T-helper 2 cell (primary cell): ENCODE measurements at regions not wholly inside any gene's neighbourhood (a gene's known extent, or its start where the extent isn't known, plus 50 kb on each side); places are given as distances from the start of the nearest gene placed in this dataset.

ENCODE experiments used
- DNase-seq, 5 experiments: peaks; one replicate each; pipeline versions ENCODE4 v3.0.0 to v3.0.0-alpha.2; 2012 to 2022

DNA sequence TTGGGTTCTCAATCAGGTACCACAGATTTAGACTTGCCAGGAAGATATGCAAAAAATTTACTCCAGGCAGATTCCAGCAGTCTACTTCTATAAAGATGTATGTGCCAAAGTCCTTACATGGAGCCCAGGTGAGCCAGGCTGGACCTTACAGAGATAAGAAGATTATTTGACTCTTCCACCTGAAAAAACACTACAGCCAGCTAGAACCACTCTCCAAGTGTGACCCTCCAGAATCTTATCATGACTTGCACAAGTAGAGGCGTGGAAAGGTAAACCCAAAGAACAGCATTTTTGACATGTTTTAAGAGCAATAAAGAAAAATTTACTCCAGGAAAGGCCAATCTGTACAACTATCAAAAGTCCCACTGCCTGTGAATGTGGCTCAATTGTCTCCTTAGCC is 146.8 kb upstream of the DPT start:
- DNase-seq = no peak

DNA sequence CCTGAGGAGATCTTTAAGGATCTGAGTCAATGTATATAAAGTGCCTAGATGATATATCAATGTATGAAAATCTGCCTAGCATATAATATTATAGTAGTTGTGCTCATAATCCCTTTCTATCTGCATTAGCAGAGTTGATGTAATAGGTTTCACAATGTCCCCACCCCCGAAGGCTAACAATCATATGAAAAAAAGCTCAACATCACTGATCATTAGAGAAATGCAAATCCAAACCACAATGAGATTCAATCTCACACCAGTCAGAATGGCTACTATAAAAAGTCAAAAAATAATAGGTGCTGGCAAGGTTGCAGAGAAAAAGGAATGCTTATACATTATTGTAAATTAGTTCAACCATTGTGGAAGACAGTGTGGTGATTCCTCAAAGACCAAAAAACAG is 147.8 kb upstream of the DPT start:
- no peak for DNase-seq

DNA sequence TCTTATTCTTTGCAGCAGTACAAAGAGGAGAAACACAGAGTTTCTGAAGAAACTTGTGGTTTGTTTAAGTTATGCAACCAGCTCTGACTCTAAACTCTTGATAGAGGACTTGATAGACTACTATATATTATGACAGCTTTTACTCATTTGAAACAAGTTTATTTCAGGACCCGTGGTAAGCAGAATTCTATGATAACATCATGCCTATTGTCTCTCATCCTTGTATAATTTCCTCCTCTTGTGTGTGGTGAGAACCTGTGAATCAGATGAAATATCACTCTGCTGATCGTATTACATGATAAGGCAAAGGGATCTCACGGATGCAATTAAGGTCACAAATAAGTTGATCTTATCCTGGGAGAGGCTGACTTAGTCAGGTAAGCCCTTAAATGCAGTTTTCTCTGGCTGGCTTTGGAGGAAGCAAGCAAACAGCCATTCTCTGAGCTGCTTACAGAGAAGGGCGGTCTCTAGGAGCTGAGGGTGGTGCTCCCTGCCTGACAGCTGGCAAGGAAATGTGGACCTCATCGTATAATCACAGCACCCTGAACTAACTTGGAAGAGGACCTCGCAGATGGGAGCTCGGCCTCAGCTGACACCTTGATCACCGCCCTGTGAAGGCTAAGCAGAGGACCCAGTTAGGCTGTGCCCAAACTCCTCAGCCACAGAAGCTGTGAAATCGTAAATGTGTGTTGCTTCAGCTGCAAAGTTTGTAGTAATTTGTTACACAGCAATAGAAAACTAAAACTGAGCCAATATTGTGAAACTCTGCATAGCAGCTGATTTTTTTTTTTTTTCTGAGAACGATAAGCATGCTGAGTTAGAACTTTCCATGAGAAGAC is 151.1 kb upstream of the DPT start:
- DNase-seq = peak in 1 of 5 experiments; percentile 58

GRCh38 chr1:168881656-168882260 is 152.8 kb upstream of the DPT start:
- DNase-seq = no peak

GRCh38 chr1:168887381-168887780 is 158.4 kb upstream of the DPT start:
- DNase-seq = no peak

GRCh38 chr1:168888418-168888817 is 159.4 kb upstream of the DPT start:
- no peak for DNase-seq

- no peak for DNase-seq
These were observed 163.9 kb upstream of the DPT start for GRCh38 chr1:168892931-168893330.

GRCh38 chr1:168893359-168893801 is 164.4 kb upstream of the DPT start:
- no peak for DNase-seq

DNA sequence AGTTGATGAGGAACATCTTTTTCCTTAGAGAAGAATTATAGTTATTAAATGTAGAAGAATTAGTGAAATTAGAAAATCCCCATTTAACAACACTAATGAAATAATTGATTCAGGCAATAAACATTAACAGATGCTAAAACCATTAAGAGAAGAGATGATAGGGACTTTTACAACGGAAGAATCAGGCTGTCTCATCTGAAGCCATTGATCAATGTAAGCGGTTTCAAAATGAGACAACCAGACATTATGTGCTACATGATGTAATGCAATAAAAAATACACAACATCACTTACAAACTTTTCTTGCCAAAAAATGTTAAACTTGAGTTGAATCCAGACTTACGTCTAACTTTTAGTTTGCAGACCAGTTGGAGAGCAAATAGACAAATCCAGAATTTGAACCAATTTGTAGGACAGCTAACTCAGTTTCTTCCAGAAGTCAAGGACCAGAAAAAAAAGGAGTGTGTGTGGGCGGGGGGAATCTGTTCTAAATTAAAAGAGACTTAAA is 165.4 kb upstream of the DPT start:
- DNase-seq = no peak

DNA sequence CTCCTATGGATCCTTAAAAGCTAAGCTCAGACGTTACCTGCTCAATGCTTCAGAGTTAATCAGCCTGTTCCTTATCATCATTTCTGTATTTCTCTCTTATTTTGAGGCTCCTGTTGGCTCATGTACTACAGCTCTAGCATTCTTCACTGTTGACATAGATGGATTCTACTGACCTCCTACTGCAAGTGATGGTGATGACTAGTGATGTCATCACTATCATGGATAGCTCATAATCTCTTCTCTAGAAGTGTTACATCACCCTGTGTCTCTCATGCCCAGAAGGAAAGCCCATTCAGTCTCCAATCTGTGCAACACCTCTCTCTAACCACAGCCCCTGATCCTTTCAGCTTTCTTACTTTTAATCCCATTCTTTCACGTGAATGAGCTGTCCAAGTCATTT is 168.2 kb upstream of the DPT start:
- no peak for DNase-seq

GRCh38 chr1:168903237-168903830 is 174.3 kb upstream of the DPT start:
- DNase-seq = no peak

- DNase-seq = no peak
These were observed 176.6 kb upstream of the DPT start for GRCh38 chr1:168905633-168906032.

GRCh38 chr1:168906367-168906766 is 177.4 kb upstream of the DPT start:
- DNase-seq = no peak

DNA sequence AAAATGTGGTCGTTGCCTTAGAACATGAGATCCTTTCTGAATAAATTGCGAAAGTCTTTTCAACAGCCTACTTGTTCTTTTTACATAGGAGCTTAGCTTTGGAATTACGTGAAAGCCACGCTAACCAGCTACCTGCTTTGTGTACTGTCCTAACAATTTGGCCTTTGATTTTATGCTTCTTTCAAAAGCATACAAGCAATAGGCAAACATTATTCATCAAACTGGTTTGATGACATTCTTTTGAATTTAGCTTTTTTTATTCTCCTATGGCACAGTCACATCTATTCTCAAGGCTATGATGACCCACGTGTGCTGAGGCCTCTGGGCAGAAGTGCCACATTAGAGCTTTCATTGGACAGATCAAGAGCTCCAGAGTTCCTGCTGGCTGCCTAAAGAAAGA is 178.0 kb upstream of the DPT start:
- no peak for DNase-seq

- no peak for DNase-seq
These were observed 178.9 kb upstream of the DPT start for GRCh38 chr1:168907786-168908348.

DNA sequence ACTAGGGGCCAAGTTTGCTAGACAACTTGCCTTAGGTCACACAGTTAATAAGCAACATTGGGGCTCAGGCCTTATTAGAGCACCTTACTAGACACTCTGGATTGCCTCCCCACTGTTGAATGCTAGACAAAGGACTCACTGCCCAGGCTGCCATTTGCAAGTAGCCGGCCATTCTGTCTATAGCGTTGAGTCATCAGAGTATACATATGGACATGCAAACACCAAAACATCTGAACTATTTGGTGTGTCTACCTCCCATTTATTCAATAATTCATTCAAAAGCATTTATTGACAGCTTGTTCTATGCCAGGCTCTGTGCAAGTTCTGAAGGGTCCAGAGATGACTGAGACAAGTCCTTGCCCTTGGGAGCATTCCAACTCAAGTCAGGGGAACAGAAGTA is 181.4 kb upstream of the DPT start:
- no peak for DNase-seq

DNA sequence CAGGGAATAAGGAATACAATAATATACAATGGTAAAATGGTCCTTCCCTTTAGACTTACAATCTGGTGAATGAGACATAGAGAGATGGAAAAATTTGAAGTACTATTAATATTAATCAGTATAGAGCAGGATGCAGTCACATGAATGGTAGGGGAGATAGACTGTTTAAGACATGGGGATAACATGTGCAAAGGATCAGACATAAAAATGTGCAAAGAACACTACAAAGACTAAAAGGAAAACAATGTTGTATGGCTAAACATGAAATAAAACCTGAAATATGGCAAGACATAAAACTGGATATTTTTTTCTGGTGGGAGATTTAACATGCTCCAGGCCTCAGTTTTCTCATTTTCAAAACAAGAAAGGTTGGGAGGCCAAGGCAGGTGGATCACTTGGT is 182.4 kb upstream of the DPT start:
- DNase-seq = no peak

- DNase-seq = no peak
These were observed 184.9 kb upstream of the DPT start for GRCh38 chr1:168913711-168914463.

GRCh38 chr1:168917309-168917708 is 188.3 kb upstream of the DPT start:
- no peak for DNase-seq

- DNase-seq = no peak
These were observed 188.7 kb upstream of the ATP1B1 start for GRCh38 chr1:168917796-168918195.

DNA sequence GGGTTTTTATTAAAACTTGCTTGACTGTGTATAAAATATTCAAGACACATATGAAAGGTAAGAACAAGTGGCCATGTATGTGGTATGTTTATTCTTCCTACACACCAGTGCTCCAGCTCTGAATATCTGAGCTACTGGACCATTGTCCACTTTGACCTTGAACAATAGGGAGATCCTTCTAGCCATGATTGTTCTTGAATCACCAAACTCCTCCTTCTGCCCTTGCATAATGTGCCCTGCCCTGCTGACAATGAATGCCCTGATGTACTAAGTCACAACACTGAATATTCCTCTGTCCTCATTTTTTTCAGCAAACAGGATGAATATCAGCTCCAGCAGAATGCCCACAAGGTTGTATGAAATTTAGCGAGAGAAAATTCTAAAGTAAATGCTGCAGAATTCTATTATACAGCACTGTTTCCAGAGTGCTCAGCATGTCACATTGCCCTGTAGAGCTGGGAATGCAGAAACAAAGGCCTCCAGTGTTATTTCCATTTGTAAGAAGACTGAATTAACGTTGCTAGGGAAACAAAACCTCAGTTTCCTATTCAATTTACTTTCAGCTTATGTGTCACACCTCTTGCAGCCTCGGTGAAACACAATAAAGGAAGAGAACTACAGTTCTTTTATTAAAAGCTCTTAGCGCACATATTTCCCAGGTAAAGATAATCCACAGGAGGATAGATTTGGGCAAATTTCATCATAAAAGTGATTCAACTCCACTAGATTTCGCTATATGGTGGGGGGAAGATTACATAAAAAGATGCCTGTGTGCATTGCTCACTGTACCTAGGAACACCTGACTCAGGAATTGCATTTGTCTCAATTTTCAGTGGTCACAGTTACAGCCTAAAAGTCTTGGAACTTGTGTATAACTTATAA is 187.4 kb upstream of the ATP1B1 start:
- DNase-seq = no peak
